Activated naive CD8-positive, alpha-beta T cell treated with anti-CD3 and anti-CD28 coated beads, Interleukin-2, amount 50 U/mL, for 24 hours (primary cell): ENCODE measurements at regions not wholly inside any gene's neighbourhood (a gene's known extent, or its start where the extent isn't known, plus 50 kb on each side); places are given as distances from the start of the nearest gene placed in this dataset.
"Not testable (repeated sequence)": the region's sequence is repeated elsewhere in the genome, so short reads cannot be mapped to it uniquely, and the experiment has no call there.

ENCODE experiments used
- ATAC-seq: fragments of 150-1000 bp; cut with Tn5 transposase; one replicate; pipeline ENCODE4 v1.10.0; 2021
- DNase-seq: peaks from one replicate; pipeline ENCODE4 v3.0.0; 2021
- H3K27ac Mint-ChIP-seq: one replicate; pipeline ENCODE4 v1.8.0; 2021; ENCODE audit warnings: mild to moderate bottlenecking, mixed read lengths
- H3K27me3 Mint-ChIP-seq: one replicate; pipeline ENCODE4 v1.8.0; 2021; ENCODE audit warnings: mixed read lengths
- H3K36me3 Mint-ChIP-seq: one replicate; pipeline ENCODE4 v1.8.0; 2021; ENCODE audit warnings: low read depth, mixed read lengths
- H3K4me1 Mint-ChIP-seq: one replicate; pipeline ENCODE4 v1.8.0; 2021; ENCODE audit warnings: mixed read lengths
- H3K4me3 Mint-ChIP-seq: one replicate; pipeline ENCODE4 v1.8.0; 2021; ENCODE audit warnings: mild to moderate bottlenecking, moderate library complexity, mixed read lengths
- H3K9me3 Mint-ChIP-seq: one replicate; pipeline ENCODE4 v1.8.0; 2021; ENCODE audit warnings: mixed read lengths

DNA sequence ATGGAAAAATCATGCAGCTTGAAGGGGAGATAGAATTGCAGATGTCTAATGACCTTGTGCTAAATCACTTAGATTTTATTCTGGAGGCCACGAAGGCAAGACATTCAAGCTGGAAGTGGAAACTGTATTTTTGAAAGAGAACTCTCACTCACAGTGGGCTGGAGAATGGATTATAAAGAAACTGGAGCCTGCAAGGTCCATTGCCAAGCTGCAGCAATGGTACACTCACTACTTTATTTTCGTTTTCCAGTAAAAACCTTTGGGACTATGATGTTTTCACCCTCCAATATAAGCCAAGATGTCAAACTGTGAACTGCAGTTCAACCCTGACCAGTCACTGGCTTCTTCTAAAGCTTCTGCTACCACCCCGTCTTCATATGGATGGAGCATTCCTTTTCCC lies 62.0 kb downstream of the SKIDA1 start:
- H3K36me3 Mint-ChIP-seq: no peaks in the 10 kb centered on the region
- no peak overlapping the region for H3K4me3 Mint-ChIP-seq
- no peaks in the 10 kb centered on the region for H3K9me3 Mint-ChIP-seq
- no peak for ATAC-seq
- DNase-seq: no peak
- no peaks in the 10 kb centered on the region for H3K4me1 Mint-ChIP-seq
- H3K27ac Mint-ChIP-seq: no peak overlapping the region
- peaks cover 2% of the 10 kb centered on the region for H3K27me3 Mint-ChIP-seq

GRCh38 chr10:21458126-21458871 lies 67.2 kb downstream of the SKIDA1 start:
- no peaks in the 10 kb centered on the region for H3K36me3 Mint-ChIP-seq
- no peak overlapping the region for H3K27ac Mint-ChIP-seq
- no peaks in the 10 kb centered on the region for H3K9me3 Mint-ChIP-seq
- DNase-seq (no peak), ATAC-seq (no peak)
- peaks cover 7% of the 10 kb centered on the region for H3K27me3 Mint-ChIP-seq
- no peak overlapping the region for H3K4me3 Mint-ChIP-seq
- no peaks in the 10 kb centered on the region for H3K4me1 Mint-ChIP-seq

GRCh38 chr10:21456160-21456559 lies 69.3 kb downstream of the SKIDA1 start:
- Mint-ChIP-seq H3K27ac (no peak overlapping the region), H3K27me3 (peaks cover 8% of the 10 kb centered on the region), H3K4me3 (no peak overlapping the region), H3K4me1 (no peaks in the 10 kb centered on the region), H3K36me3 (no peaks in the 10 kb centered on the region), H3K9me3 (no peaks in the 10 kb centered on the region)
- ATAC-seq: no peak
- no peak for DNase-seq

DNA sequence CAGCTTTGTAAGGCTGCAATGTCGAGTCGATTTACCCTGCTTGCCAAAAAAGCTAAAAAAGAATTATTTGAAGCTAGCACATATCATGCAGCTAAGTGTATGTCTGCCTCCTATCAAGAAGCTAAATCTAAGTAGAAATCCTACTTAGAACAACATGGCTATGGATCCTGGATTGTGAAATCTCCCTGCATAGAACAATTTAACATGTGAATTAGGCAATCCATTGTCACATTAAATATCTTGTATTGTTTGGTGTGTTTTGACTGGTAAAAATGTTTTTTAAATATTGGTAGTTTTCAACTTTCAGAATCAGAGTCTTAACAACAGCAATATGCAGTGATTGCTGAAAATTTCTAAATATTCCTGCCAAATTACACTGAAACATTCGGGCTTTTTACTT lies 73.3 kb downstream of the SKIDA1 start:
- H3K4me1 Mint-ChIP-seq: no peaks in the 10 kb centered on the region
- H3K27ac Mint-ChIP-seq: no peak overlapping the region
- no peak overlapping the region for H3K4me3 Mint-ChIP-seq
- DNase-seq (no peak), ATAC-seq (no peak)
- H3K36me3 Mint-ChIP-seq: no peaks in the 10 kb centered on the region
- H3K27me3 Mint-ChIP-seq: peaks cover 6% of the 10 kb centered on the region
- no peaks in the 10 kb centered on the region for H3K9me3 Mint-ChIP-seq

- Mint-ChIP-seq H3K27ac (no peak overlapping the region), H3K9me3 (no peaks in the 10 kb centered on the region), H3K36me3 (no peaks in the 10 kb centered on the region), H3K4me1 (no peaks in the 10 kb centered on the region), H3K27me3 (peaks cover 6% of the 10 kb centered on the region), H3K4me3 (no peak overlapping the region)
- DNase-seq: no peak
- no peak for ATAC-seq
Measured at GRCh38 chr10:21449288-21449966, 76.1 kb downstream of the SKIDA1 start.

- H3K4me3 Mint-ChIP-seq: no peak overlapping the region
- H3K27ac Mint-ChIP-seq: no peak overlapping the region
- DNase-seq (no peak), ATAC-seq (no peak)
- no peaks in the 10 kb centered on the region for H3K36me3 Mint-ChIP-seq
- no peaks in the 10 kb centered on the region for H3K4me1 Mint-ChIP-seq
- no peaks in the 10 kb centered on the region for H3K9me3 Mint-ChIP-seq
- no peaks in the 10 kb centered on the region for H3K27me3 Mint-ChIP-seq
Measured at GRCh38 chr10:21445163-21445562, 80.3 kb downstream of the SKIDA1 start.

DNA sequence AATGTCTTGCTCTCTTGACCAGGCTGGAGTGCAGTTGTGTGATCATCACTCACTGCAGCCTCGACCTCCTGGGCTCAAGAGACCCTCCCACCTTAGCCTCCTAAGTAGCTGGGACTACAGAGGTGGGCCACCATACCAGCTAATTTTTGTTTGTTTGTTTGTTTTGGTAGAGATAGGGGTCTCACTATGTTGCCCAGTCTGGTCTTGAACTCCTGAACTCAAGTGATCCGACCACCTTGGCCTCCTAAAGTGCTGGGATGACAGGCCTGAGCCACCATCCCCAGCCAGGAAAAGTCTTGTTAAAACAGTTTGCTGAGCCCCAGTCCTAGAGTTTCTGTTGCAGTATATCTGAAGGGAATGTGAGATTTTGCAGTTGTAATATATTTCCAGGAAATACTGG lies 83.9 kb downstream of the SKIDA1 start:
- Mint-ChIP-seq H3K9me3 (no peaks in the 10 kb centered on the region), H3K36me3 (no peaks in the 10 kb centered on the region), H3K27ac (no peak overlapping the region), H3K4me1 (no peaks in the 10 kb centered on the region), H3K4me3 (no peak overlapping the region), H3K27me3 (no peaks in the 10 kb centered on the region)
- no peak for ATAC-seq
- DNase-seq: no peak

DNA sequence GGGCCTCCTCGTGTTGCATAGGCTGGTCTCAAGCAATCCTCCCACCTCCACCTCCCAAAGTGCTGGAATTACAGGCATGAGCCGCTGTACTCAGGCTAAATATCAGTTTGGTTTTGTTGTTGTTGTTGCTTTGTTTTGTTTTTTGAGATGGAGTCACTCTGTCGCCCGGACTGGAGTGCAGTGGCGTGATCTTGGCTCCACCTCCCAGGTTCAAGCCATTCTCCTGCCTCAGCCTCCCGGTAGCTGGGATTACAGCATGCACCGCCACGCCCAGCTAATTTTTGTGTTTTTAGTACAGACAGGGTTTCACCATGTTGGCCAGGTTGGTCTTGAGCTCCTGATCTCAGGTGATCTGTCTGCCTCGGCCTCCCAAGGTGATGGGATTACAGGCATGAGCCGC lies 86.6 kb downstream of the SKIDA1 start:
- ATAC-seq, H3K36me3 Mint-ChIP-seq, H3K27me3 Mint-ChIP-seq, H3K9me3 Mint-ChIP-seq, DNase-seq, H3K4me1 Mint-ChIP-seq, H3K27ac Mint-ChIP-seq, H3K4me3 Mint-ChIP-seq: not testable (repeated sequence)

DNA sequence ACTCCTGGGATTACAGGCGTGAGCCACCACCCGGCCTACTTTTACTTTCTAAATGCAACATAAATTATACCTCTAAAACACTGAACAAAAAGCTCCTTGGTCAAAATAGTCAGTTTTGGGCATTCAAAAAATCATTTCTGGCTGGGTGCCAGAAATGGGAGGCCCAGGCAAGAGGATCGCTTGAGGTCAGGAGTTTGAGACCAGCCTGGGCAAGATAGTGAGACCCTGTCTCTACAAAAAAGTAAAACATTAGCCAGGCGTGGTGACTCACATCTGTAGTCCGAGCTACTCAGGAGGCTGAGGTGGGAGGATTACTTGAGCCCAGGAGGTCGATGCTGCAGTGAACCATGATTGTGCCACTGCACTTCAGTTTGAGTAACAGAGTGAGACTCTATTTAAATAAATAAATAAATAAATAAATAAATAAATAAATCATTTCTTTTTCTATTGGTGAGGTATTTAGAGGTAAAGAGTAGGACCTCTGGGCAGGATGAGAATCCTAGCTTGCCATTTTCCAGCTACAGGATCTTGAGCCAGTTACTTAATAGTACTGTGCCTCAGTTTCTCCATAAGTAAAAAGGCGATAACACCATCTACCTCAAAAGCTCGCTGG lies 87.6 kb downstream of the SKIDA1 start:
- Mint-ChIP-seq H3K9me3 (no peaks in the 10 kb centered on the region), H3K27me3 (no peaks in the 10 kb centered on the region), H3K4me3 (no peak overlapping the region), H3K4me1 (no peaks in the 10 kb centered on the region), H3K27ac (no peak overlapping the region), H3K36me3 (no peaks in the 10 kb centered on the region)
- DNase-seq (no peak), ATAC-seq (no peak)

DNA sequence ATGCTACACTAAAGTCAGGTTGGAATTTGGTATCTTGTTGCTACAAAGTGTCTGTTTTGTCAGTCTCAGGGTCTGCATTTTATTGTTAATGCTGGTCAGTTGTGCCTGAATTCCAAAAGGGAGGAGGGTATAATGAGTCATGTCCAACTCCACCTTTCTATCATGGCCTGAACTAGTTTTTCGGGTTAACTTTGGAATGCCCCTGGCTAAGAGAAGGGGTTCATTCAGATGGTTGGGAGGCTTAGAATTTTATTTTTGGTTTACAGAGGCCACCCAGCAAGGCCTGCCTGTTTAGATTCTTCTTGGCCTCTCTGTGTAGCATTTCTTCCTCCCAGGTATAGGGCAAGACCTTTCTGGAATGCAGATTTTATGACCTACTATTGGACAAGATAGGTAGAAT lies 93.2 kb downstream of the SKIDA1 start:
- Mint-ChIP-seq H3K4me1 (no peaks in the 10 kb centered on the region), H3K9me3 (peaks cover 5% of the 10 kb centered on the region), H3K36me3 (no peaks in the 10 kb centered on the region), H3K27ac (no peak overlapping the region), H3K4me3 (no peak overlapping the region), H3K27me3 (no peaks in the 10 kb centered on the region)
- DNase-seq: no peak
- ATAC-seq: no peak

DNA sequence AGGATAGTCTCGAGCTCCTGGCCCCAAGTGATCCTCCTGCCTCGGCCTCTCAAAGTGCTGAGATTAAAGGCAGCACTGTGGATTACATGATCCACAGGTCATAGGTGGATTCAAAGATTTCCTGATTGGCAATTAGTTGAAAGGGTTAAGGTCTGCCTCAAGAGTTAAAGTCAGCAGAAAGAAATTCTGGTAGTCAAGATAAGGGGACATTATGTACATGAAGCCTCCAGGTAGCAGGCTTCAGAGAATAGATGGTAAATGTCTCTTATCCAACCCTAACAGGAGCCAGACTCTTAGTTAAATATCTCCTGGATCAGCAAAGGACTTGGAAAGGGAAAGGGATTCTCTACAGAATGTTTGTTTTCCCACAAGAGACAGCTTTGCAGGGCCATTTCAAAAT lies 93.7 kb downstream of the SKIDA1 start:
- ATAC-seq: no peak
- Mint-ChIP-seq H3K4me3 (no peak overlapping the region), H3K27ac (no peak overlapping the region), H3K27me3 (no peaks in the 10 kb centered on the region), H3K9me3 (peaks cover 5% of the 10 kb centered on the region), H3K4me1 (no peaks in the 10 kb centered on the region), H3K36me3 (no peaks in the 10 kb centered on the region)
- DNase-seq: no peak

GRCh38 chr10:21427804-21428481 lies 97.5 kb downstream of the SKIDA1 start:
- no peak overlapping the region for H3K27ac Mint-ChIP-seq
- no peak overlapping the region for H3K4me3 Mint-ChIP-seq
- H3K27me3 Mint-ChIP-seq: no peaks in the 10 kb centered on the region
- H3K36me3 Mint-ChIP-seq: no peaks in the 10 kb centered on the region
- H3K9me3 Mint-ChIP-seq: peaks cover 5% of the 10 kb centered on the region
- H3K4me1 Mint-ChIP-seq: no peaks in the 10 kb centered on the region
- DNase-seq (no peak), ATAC-seq (no peak)

DNA sequence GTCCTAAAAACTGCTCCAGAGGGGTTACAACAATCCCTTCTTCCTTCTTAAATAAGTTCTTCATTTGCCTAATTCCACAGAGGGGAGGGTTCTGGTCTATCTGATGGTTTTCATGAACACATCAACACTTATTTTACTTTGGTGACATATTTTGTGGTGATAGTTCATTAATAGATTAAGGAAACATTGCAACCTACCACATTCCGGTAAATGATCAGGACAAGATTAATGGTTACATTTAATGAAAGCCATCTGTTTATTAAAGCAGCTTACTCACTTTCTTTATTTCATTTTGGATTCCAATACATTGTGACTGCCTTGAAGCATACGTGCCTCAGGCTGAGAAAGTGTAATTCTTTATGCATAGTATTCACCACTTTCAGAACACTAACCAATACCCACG lies 101.0 kb downstream of the SKIDA1 start:
- Mint-ChIP-seq H3K9me3 (no peaks in the 10 kb centered on the region), H3K27ac (no peak overlapping the region), H3K4me1 (no peaks in the 10 kb centered on the region), H3K36me3 (no peaks in the 10 kb centered on the region), H3K4me3 (no peak overlapping the region), H3K27me3 (no peaks in the 10 kb centered on the region)
- DNase-seq (no peak), ATAC-seq (no peak)

DNA sequence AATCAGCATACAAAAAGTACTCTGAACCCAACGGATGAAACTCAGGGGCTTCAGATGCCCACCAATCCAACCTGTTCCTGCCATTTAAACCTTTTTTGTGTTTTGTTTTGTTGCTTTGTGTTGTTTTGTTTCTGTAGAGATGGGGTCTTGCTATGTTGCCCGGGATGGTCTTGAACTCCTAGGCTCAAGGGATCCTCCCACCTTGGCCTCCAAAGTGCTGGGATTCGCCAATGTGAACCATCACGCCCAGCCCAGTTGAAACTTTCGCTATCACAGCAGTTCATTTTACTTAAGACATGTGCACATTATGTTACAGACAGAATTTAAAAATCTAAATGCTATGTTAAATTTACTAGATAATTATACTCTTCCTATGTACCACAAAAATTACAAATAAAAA lies 101.6 kb downstream of the SKIDA1 start:
- Mint-ChIP-seq H3K27ac (no peak overlapping the region), H3K27me3 (no peaks in the 10 kb centered on the region), H3K9me3 (no peaks in the 10 kb centered on the region), H3K36me3 (no peaks in the 10 kb centered on the region), H3K4me3 (no peak overlapping the region), H3K4me1 (no peaks in the 10 kb centered on the region)
- DNase-seq (no peak), ATAC-seq (no peak)

GRCh38 chr10:21423338-21423737 lies 102.1 kb downstream of the SKIDA1 start:
- Mint-ChIP-seq H3K27me3 (no peaks in the 10 kb centered on the region), H3K9me3 (no peaks in the 10 kb centered on the region), H3K36me3 (no peaks in the 10 kb centered on the region), H3K4me3 (no peak overlapping the region), H3K4me1 (no peaks in the 10 kb centered on the region), H3K27ac (no peak overlapping the region)
- ATAC-seq (no peak), DNase-seq (no peak)
